Caki2 (cell line): ENCODE measurements at regions not wholly inside any gene's neighbourhood (a gene's known extent, or its start where the extent isn't known, plus 50 kb on each side); places are given as distances from the start of the nearest gene placed in this dataset.
"Not testable (repeated sequence)": the region's sequence is repeated elsewhere in the genome, so short reads cannot be mapped to it uniquely, and the experiment has no call there.

Source experiments
- DNase-seq: peaks from one replicate; pipeline ENCODE4 v3.0.0-alpha.2; 2015; ENCODE audit warnings: low read depth
- in situ Hi-C: cut with HindIII; loops from 2 replicates; pipeline ENCODE4 v1.10.0; 2016; ENCODE audit warnings: low sequenced_read_pairs, low pct_unique_long_range_greater_than_20kb, mixed read lengths

- in situ Hi-C loops = no loop called here
- no peak for DNase-seq
Measured at GRCh38 chr1:214853340-214853739, 229.2 kb upstream of the KCNK2 start.

- in situ Hi-C loops = no loop called here
- no peak for DNase-seq
Measured at GRCh38 chr1:214854126-214854875, 228.2 kb upstream of the KCNK2 start.

GRCh38 chr1:214856843-214857242 is 225.7 kb upstream of the KCNK2 start:
- in situ Hi-C loops = no loop called here
- DNase-seq = no peak

GRCh38 chr1:214857716-214858115 is 224.8 kb upstream of the KCNK2 start:
- in situ Hi-C loops = no loop called here
- DNase-seq = no peak

- DNase-seq = no peak
- in situ Hi-C loops = no loop called here
Measured at GRCh38 chr1:214859647-214860046, 222.9 kb upstream of the KCNK2 start.

GRCh38 chr1:214861615-214862014 is 220.9 kb upstream of the KCNK2 start:
- in situ Hi-C loops = no loop called here

GRCh38 chr1:214862421-214862820 is 220.1 kb upstream of the KCNK2 start:
- no peak for DNase-seq
- in situ Hi-C loops = no loop called here

More at GRCh38 chr1:214861615-214862014, 220.9 kb upstream of the KCNK2 start:
- DNase-seq = no peak

- peak; percentile 21 for DNase-seq
- in situ Hi-C loops = no loop called here
Measured at GRCh38 chr1:214864896-214865688, 217.4 kb upstream of the KCNK2 start.

GRCh38 chr1:214870426-214870825 is 212.1 kb upstream of the KCNK2 start:
- DNase-seq, in situ Hi-C loops: not testable (repeated sequence)

- in situ Hi-C loops = no loop called here
- DNase-seq = no peak
Measured at GRCh38 chr1:214880956-214881355, 201.6 kb upstream of the KCNK2 start.

GRCh38 chr1:214882616-214883015 is 199.9 kb upstream of the KCNK2 start:
- in situ Hi-C loops = no loop called here
- DNase-seq = no peak

GRCh38 chr1:214895011-214895600 is 187.4 kb upstream of the KCNK2 start:
- in situ Hi-C loops = no loop called here
- DNase-seq = peak; percentile 38

GRCh38 chr1:214896921-214897320 is 185.6 kb upstream of the KCNK2 start:
- in situ Hi-C loops = no loop called here
- no peak for DNase-seq

- no peak for DNase-seq
- in situ Hi-C loops = no loop called here
Measured at GRCh38 chr1:214897581-214897980, 185.0 kb upstream of the KCNK2 start.

GRCh38 chr1:214898161-214898560 is 184.4 kb upstream of the KCNK2 start:
- in situ Hi-C loops = no loop called here
- DNase-seq = no peak

- in situ Hi-C loops = no loop called here
- no peak for DNase-seq
Measured at GRCh38 chr1:214898718-214899117, 183.8 kb upstream of the KCNK2 start.

GRCh38 chr1:214899908-214900460 is 182.6 kb upstream of the KCNK2 start:
- in situ Hi-C loops = no loop called here
- DNase-seq = peak; percentile 2

- DNase-seq = no peak
- in situ Hi-C loops = no loop called here
Measured at GRCh38 chr1:214900590-214900989, 181.9 kb upstream of the KCNK2 start.

GRCh38 chr1:214901718-214902117 is 180.8 kb upstream of the KCNK2 start:
- DNase-seq = peak; percentile 35
- in situ Hi-C loops = no loop called here
